IPS-18c (cell line): ENCODE measurements at regions not wholly inside any gene's neighbourhood (a gene's known extent, or its start where the extent isn't known, plus 50 kb on each side); places are given as distances from the start of the nearest gene placed in this dataset.

Experiments
- H3K4me3 ChIP-seq: 2 replicates; pipeline ENCODE4 v1.7.0; 2013; ENCODE audit warnings: low read depth, mild to moderate bottlenecking, low read length, moderate library complexity; ENCODE audit not compliant: insufficient read depth
- H3K9me3 ChIP-seq: one replicate; pipeline ENCODE4 v1.6.1; 2013; ENCODE audit warnings: mild to moderate bottlenecking, low read length, moderate library complexity; ENCODE audit not compliant: control insufficient read depth, insufficient read depth

DNA sequence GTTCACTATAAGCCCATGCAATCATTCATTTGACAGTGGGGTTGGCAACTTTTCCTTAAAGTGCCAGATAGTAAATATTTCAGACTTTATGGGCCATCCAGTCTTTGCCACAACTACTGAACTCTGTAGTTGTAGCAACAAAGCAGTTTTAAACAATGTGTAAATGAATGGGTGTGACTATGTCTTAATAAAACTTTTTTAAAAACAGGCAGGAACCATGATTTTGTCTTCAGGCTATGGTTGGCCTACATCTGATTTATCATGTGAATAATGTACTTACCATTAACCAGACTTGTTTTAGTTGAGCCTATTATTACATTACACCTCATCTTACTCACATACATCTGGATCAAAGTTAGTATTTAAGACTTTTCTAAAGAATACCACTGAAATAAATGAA is 361.6 kb downstream of the GABRG2 start:
- no peaks in the 10 kb centered on the region for H3K9me3 ChIP-seq
- no peak overlapping the region for H3K4me3 ChIP-seq

DNA sequence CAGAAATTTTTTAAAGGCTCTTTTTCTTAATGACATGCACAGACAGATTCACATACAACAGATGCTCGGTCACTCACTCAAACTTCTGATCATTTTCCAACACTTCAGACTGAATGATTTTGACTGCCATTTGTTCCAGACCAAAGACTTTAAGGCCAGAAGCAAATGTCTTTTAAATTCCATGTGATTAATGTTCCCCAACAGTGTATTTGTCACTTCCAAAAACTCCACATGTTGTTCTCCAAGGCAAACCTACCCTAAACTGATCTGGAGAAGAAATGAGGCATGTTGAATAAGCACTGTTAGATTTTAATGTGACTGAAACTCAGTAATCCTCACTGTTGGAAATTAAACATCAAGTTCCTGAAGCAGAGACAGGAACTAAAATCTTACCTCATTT is 366.7 kb downstream of the GABRG2 start:
- H3K9me3 ChIP-seq = no peaks in the 10 kb centered on the region
- H3K4me3 ChIP-seq = no peak overlapping the region

DNA sequence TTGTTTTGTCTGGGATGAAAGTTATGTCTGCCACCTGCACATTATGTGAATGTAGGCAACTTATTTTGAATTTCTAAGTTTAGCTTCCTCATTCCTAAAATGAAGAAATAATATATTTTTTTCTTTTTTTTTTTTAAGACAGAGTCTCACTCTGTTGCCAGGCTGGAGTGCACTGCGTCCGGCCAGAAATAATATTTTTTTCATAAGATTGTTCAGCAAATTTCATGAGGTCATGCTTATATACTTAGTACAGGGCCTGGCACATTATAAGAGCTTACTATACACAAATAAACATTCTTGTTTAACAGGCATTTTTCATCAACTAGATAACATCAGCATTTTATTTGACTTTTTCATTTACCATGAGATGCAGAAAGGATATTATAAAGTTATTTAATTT is 368.5 kb downstream of the GABRG2 start:
- Histone ChIP-seq H3K4me3 (no peak overlapping the region), H3K9me3 (no peaks in the 10 kb centered on the region)

DNA sequence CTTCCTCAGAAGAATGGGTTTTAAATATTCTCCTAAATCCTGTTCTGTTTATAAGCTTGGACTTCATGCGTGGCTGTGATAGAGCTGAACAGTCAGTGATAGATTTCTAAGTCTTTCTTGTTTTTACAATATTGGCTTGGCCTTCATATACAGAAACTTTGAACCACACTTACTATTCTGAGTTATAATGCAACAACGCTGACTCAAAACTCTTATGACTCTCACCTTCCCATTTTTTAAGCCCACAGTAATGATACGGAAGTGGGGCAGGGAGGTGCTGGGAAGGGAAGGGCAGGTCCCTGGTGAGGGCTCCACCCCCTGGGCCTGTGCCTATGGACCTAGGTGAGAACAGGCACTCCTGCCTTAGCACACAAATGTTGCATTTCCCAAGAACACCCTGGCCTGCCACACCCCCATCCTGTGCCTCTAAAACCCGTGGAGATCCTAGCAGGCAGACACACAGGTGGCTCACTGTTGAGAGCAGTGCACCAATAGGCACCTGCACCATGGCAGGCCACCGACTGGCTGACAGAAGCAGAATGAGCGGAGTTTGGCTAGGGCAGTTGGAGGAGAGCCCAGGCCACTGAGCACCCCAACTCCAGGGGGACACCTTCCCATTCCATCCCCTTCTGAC is 376.7 kb downstream of the GABRG2 start:
- Histone ChIP-seq H3K9me3 (no peaks in the 10 kb centered on the region), H3K4me3 (no peak overlapping the region)

DNA sequence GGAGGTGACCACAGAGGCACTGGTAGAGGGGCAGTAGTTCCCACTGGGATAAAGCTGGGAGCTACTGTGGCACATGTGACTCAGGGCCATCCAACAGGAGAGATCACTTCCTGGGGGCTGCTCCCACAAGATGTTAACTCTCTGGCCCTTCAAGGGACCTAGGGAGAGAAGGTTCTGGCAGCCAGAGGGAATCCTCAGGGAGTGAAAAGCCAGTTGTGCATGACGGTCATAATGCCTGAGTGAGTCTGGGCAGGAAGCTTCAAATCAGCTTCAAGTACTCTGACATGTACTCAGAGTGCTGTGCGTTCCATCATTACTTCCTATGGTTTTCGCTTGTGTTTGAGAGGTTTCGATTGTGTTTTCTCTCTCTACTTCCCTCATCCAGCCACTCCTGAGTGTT is 388.5 kb downstream of the GABRG2 start:
- Histone ChIP-seq H3K4me3 (no peak overlapping the region), H3K9me3 (no peaks in the 10 kb centered on the region)

DNA sequence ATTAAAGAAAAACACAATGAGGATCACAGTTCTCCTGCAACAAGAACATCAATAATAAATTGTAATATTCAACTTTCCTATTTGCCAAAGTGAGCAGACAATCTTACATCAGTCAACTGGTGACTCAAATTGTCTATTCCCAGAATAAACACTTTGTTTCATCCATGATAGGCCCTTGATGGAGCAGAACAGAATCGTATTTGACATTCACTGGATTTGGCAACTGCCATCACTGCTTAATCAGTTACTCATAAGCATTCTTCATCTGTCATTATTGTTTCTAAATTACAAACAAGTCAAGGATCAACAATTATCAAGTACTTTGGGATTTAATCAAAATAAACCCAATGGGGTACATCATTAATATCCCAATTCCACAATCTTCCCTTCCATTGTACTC is 398.4 kb downstream of the GABRG2 start:
- Histone ChIP-seq H3K4me3 (no peak overlapping the region), H3K9me3 (no peaks in the 10 kb centered on the region)

DNA sequence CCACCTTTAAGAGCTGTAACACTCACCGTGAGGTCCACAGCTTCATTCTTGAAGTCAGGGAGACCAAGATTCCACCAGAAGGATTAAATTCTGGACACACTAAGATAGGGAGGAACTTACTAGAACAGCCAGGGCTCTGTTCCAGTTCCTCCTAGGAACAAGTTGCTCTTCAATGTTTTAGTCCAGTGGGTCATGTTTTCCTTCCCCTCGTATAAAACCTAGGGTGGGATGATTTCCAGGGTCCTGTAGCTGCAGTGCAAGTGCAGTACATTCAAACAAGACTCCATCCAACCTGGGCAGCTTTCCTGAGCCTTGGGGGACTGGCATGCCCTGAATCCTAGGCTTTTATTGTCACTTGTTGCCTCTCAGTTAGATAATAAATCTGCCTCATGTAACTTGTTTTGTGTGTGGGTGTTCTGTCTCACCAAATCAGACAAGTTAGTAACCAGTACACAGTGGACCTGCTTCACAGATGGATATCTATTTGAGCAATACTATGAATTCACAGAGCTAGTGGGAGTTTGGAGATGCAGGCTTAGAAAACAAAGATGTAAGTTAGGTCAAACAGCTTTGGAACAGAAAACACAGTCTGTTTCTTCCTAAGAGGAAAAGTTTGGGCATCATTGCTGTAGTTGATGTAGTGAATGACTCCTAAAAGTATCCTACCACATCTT is 405.6 kb downstream of the GABRG2 start:
- Histone ChIP-seq H3K4me3 (no peak overlapping the region), H3K9me3 (no peaks in the 10 kb centered on the region)

DNA sequence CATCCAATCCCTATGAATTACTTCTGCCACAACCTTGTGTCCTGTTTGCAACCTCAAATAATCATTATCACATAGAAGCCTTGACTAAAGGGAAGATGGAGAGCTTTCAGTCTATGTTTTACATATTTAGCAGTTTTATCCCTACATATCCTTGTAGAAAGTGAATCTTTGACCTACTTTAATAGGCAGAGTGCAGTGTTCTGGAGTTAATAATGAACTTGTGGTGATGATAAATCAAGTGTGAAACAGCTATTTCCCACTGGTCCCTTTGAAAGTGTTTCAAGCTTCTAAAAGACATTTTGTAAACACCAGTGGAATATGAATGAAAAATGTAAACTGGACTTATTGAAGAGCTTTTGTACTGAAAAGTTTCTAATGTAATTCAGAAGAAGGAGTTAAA is 406.7 kb downstream of the GABRG2 start:
- no peak overlapping the region for H3K4me3 ChIP-seq
- no peaks in the 10 kb centered on the region for H3K9me3 ChIP-seq

DNA sequence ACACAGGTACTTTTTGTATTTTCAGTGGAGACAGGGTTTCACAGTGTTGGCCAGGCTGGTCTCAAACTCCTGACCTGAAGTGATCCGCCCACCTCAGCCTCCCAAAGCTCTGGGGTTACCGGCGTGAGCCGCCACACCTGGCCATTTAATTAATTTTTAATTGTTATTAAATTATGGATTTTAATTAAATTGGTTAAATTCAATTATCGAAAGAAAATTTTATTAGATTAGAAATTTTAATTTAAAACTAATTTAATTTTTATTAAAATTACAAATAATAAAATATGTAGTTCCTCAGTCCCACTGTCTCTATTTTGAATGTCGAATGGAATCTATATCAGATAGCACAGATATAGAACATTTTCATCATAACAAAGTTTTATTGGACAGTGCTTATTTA is 416.5 kb downstream of the GABRG2 start:
- Histone ChIP-seq H3K9me3 (no peaks in the 10 kb centered on the region), H3K4me3 (no peak overlapping the region)

DNA sequence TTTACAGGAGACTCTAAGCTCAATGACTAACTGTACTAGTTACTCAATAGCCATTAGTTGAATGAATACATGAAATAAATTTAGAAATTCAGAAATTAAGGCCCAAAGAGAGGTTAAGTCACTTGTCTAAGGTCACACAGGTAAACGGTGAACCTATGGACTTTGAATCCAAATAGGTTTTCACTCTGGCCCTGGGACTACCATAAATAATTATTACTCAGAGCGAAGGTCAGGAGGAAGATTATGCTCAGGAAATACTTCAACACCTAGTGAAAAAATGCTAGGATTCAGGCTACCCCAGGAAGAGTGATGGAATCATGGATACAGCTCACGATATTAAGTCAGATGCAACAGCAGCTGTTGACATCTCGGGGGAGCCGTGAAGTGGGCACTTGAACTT is 417.4 kb downstream of the GABRG2 start:
- Histone ChIP-seq H3K9me3 (no peaks in the 10 kb centered on the region), H3K4me3 (no peak overlapping the region)

DNA sequence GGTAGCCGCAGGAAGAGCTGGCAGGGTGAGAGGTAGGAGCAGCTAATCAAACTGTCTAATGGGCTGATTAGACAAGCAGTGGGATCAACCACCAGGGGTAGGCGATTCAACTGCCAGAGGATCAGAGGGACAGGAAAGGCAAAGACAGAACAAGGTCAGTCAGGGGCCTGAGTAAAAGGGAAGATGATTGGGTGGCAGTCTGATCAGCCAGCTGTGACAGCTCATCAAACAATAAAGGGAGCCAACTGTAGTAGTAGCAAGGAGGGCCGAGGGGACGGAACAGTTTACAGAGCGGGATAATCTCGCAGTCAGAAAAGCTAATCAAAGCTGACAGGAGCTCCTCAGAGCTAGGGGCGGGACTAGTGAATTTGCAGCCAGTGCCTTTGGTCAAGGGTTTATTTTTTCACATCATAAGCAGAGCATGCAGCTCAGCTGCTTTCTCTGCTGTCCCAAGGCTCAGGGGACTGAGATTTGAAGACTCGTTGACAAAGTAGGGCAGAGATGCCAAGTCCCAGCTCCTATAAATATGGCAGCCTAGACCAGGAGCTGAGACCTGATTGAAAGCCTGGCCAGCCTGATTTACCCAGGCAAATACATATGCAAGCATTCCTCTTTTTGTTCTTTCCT is 418.2 kb downstream of the GABRG2 start:
- no peaks in the 10 kb centered on the region for H3K9me3 ChIP-seq
- H3K4me3 ChIP-seq = no peak overlapping the region

DNA sequence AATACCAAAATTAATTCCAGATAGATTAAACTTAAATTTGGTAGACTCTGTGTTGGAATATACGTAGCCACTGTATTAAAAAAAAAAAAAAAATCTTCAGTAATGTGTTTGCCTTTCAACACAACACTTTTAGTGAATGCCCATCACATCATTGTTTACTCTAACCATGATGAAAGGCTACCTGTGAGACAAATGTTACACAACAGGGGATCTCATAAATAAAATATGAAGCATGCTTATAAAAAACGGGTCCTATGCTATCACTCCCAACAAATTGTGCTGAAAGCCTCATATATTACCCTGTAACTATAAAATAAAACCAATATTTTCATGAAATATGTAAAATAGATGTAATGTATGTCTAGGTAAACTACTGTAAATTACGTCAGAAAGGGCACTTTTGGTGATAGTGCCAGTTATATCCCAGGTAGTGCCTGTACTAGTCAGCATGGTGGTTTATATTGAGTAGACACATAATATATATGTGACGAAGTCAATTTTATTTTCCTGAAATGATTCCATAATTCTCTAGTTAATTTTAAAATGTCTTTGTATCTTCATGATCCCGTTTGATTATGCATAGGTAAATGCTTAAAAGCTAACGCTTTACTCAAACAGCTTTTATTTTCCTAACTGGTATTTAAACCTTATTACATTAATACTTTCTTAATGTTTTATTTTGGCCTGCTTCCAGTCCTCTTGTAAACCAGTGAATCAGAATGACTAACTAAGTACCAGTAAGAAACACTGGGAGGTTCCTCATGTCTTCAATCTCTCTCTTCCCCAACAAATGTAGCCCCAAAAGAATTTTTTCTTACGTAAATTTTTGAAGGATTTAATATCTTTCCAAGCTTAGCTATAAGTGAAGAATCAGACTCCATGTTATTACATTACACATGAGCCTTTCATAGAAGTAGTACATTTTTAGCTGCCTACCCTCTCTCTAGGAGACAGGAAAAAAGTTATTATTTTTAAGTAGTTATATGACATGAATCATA is 420.3 kb downstream of the GABRG2 start:
- no peaks in the 10 kb centered on the region for H3K9me3 ChIP-seq
- H3K4me3 ChIP-seq = no peak overlapping the region

DNA sequence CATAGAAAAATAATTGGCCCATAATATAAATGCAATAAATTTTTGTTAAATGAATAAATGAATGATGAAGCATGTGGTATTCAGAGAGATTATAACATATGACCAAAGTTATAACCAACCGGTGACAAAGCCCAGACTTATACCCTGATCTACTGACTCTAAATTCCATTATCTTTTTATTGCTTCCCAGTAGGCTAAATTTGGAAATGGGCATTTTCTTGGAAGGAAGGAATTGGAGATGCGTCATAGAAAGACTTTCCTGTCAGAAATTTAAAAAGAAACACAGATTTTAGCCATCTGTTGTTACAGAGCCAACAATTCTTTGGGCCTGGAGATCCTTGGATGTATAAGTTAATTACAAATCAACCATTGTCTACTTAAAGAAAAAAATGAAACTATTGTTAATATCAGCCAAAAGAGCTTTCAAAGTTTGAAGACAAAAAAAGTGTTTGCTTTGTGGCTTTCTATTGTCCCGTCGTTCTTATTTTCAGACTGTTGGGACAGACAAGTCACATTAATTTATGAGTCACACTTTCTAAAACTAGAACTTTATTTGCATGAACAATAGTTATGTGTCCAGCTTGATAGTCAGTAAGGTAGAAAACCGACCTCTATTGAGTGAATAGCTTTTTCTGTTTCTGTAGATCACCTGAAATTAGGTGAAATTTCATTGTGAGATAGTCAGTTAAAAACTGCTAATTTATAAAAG is 428.7 kb downstream of the GABRG2 start:
- Histone ChIP-seq H3K4me3 (no peak overlapping the region), H3K9me3 (no peaks in the 10 kb centered on the region)

DNA sequence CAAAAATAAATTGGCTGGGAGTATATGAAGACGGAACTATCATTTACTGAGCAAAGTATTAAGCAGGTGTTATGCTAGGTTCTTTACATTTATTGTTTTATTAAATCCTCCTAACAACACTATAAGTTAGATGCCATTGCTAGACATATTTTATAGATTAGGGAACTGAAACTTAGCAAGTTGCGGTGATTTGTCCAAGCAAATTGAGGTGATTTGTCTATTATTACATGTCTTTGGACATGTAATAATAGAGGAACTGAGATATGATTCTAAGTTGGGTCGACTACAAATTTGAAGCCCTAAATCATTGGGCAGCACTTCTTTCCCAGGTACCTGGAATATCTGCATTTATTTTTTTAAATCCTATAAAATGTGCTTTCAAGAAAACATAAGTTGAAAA is 429.9 kb downstream of the GABRG2 start:
- no peaks in the 10 kb centered on the region for H3K9me3 ChIP-seq
- no peak overlapping the region for H3K4me3 ChIP-seq

DNA sequence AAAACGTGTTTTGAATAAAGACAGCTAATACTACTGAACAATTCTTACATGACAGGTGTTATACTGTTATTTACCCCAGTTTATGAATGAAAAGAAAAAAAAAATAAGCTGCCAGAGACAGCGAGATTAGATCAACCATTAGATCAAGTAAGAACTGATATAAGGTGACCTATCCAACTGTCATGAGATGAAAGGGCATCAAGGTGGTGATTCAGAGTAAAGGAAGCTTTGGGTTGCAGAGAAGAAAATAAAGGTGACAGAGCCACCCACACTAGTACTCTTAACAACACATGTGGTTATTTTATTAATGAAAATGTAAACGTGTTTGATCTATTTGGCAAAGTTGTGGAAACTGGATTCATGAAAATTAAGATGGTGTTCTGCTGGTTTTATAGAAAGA is 435.2 kb downstream of the GABRG2 start:
- H3K4me3 ChIP-seq = no peak overlapping the region
- H3K9me3 ChIP-seq = no peaks in the 10 kb centered on the region

DNA sequence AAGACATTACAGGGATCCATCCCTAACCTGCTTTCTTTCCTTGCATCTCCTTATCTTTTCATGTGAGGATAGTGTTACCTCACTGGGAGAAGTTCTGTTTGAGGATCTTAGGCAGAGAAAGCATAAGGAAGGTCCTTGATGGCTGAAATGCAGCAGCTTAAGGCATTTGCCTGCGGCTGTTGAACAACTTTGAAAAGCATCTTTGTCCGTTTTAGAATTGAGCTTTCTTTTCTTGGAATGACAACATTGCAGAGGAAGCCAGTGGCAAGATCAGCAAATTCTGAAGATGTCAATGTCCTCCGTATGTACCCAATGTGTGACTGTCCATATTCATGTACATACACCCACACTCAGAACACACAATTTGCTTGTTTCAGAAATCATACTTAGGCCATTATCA is 436.2 kb downstream of the GABRG2 start:
- Histone ChIP-seq H3K9me3 (no peaks in the 10 kb centered on the region), H3K4me3 (no peak overlapping the region)

DNA sequence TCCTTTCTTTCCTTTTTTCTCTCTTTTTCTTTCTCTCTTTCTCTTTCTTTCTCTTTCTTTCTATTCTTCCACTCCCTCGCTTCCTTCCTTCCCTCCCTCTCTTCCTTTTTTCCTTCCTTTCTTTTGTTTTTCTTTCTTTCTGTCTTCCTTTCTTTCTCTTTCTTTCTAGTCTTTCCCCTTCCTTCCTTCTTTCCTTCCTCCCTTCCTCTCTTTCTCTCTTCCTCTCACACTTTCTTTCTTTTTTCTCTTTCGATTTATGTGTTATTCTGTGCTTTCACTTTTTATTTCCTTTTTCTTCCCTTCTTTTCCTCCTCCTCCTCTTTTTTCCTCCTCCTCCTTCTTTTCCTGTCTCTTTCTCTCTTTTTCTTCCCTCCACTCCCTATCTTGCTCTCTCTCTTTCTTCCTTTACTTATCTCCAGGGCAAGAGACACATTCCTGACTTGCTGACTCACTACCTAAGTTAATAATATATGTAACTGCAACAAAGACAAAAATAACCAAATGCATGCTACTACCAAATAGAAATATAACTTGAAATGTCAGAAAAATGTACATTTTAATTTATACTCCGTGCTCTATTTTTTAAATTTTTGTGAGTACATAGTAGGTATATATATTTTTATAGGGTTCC is 445.5 kb downstream of the GABRG2 start:
- no peak overlapping the region for H3K4me3 ChIP-seq
- H3K9me3 ChIP-seq = no peaks in the 10 kb centered on the region
